Activated CD4-positive, alpha-beta T cell treated with anti-CD3 and anti-CD28 coated beads, Interleukin-10, Interleukin-2, amounts not matched to agents 100 ng/mL and 50 ng/mL, durations not matched to agents 16 hours and 8 hours (primary cell): ENCODE measurements at regions not wholly inside any gene's neighbourhood (a gene's known extent, or its start where the extent isn't known, plus 50 kb on each side); places are given as distances from the start of the nearest gene placed in this dataset.
A peak's percentile ranks its signal among the peaks of the same experiment; 100 is the strongest.

ENCODE experiments used
- DNase-seq: peaks from one replicate; pipeline ENCODE4 v3.0.0-alpha.2; 2020

GRCh38 chr18:77329651-77330050, 80.0 kb downstream of the GALR1 start:
- DNase-seq: no peak

DNA sequence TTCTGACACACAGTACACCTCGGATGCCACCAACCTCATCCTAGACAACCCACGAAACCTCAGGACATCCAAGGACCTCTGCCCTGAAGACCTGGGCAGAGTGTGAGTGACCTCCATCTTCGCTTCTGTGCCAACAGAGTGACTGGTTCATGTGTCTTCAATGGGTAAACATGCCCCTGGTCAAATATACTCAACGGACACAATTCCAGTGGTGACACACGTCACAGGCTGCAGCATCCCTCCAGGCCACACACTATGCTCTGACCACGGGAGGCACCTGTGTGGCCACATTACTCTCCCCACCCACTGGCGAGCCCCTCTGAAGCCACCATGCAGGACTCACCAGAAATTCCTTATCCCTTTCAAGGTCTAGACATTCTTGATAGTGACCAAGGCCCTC, 85.2 kb downstream of the GALR1 start:
- no peak for DNase-seq

DNA sequence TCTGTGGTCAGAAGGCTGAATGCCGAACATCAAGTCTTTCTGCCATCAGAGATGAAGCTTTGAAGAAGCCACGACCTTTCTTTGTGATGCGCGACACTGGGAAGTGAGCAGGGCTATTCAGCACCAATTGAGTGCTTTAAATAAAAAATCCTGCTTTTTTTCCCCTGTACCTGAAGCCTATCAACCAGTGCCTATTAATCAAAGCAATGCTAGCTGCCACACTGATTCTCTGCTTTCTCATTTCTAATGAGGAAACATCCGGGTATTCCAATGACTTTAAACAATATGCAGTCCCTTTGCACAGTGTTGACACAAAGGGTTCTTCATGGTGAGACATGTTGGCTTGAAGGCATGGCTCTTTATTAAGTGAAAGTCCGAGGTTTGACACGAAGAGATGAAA, 88.0 kb downstream of the GALR1 start:
- no peak for DNase-seq

DNA sequence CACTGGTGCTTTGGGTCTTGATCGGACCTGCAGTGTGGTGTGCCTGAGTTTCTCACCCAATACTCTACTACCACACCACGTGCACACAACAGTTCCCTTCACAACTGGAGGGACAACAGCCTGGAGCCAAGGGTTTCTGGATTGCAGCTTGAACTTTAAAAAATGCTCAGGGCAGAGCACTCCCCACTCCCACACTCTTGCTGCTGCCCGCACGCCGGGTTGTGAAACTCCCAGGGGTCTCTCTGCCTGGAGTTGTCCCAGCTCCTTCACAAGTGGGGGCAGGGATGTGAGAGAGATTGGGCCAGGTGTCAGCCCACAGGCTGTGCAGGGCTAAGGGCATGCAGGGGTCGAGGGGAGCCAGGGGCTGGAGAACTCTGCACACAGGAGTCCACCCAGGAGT, 89.4 kb downstream of the GALR1 start:
- no peak for DNase-seq

GRCh38 chr18:77339623-77340022, 90.0 kb downstream of the GALR1 start:
- no peak for DNase-seq

GRCh38 chr18:77340815-77341214, 91.2 kb downstream of the GALR1 start:
- DNase-seq: no peak

GRCh38 chr18:77341527-77342325, 92.1 kb downstream of the GALR1 start:
- DNase-seq: no peak

GRCh38 chr18:77342736-77343135, 93.1 kb downstream of the GALR1 start:
- DNase-seq: no peak

- no peak for DNase-seq
Observed at GRCh38 chr18:77343846-77344510, 94.3 kb downstream of the GALR1 start.

- no peak for DNase-seq
Observed at GRCh38 chr18:77344786-77345500, 95.3 kb downstream of the GALR1 start.

DNA sequence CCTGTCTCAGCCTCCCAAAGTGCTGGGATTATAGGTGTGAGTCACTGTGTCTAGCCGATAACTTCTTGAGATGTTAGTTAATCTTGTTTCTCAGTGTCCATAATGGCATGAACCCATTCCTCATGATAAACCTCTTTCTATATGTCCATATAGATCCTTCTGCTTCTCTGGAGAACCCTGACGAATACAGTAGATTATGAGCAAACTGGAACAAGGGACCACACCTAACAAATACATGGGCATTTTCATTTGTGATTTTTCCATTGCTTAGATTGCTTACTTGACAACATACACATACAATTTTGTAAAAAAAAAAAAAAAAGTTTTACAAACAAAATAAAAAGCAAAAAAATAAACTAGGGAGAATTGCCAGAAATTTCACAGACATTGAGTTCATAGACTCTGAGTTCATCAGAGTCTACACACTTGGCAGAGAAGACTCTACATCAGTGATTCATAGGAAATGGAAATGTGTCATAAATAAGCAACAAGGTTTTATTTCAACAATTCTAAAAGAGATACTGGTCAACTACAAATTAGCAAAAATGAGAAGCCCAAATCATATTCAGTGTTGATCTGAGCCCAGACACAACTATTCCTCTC, 96.7 kb downstream of the GALR1 start:
- no peak for DNase-seq

DNA sequence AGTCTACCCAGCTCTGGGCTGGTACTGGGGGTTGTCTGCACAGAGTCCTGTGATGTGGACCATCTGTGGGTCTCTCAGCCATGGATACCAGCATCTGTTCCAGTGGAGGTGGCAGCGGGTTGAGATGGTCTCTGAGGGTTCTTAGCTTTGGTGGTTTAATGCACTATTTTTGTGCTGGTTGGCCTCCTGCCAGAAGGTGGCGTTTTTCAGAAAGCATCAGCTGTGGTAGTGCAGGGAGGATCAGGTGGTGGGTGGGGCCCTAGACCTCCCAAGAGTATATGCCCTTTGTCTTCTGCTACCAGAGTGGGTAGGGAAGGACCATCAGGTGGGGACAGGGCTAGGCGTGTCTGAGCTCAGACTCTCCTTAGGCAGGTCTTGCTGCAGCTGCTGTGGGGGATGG, 103.7 kb downstream of the GALR1 start:
- DNase-seq: peak; percentile 3

GRCh38 chr18:77359561-77360314, 110.1 kb downstream of the GALR1 start:
- DNase-seq: no peak

DNA sequence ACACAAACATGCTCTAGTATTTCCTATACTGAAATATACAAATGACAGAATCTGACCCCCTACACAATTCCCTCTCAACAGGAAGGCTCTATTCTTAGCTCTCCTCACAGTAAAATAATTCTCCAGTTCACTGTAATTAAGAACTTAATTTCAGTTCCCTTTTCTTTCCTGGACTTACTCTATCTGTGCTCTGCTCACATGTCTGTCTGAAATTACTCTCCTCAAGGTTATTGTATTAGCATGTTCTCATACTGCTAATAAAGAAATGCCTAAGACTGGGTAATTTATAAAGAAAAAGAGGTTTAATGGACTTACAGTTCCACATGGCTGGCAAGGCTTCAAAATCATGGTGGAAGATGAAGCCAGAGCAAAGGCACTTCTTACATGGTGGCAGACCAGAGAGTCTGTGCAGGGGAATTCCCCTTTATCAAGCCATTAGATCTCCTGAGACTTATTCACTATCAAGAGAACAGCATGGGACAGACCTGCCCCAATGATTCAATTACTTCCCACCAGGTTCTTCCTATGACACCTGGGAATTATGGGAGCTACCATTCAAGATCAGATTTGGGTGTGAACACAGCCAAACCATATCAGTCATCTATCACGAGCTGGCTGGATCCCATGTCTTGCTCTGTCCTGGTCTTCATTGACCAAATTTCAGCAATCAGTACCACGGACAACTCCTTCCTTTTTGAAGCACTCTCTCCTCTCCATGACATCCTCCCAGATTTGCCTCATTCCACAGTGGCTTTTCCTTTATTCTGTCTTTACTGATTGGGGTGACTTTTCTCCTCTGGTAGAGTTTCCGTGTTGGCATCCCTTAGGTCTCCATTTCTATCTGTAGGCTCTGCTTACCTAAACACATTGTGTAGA, 110.9 kb downstream of the GALR1 start:
- no peak for DNase-seq

GRCh38 chr18:77361382-77361781, 111.7 kb downstream of the GALR1 start:
- no peak for DNase-seq

DNA sequence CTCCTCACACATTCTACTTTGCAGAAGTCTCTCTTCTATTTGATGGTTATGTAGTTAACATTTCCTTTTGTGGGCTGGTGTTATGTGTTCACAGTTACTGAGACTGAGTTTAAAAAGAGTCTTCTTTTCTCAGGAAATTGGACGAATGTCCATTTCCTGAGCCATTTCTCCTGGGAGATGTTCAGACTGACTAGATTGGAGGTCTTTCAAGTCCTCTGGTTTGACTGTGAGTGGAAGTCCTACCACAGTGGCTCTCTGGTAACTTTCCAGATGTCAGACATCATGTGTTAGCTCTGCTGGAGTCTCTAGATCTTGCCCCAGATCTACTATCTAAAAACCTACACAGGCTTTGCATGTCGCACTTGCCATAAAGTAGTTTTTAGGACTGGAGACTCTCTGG, 116.0 kb downstream of the GALR1 start:
- no peak for DNase-seq

DNA sequence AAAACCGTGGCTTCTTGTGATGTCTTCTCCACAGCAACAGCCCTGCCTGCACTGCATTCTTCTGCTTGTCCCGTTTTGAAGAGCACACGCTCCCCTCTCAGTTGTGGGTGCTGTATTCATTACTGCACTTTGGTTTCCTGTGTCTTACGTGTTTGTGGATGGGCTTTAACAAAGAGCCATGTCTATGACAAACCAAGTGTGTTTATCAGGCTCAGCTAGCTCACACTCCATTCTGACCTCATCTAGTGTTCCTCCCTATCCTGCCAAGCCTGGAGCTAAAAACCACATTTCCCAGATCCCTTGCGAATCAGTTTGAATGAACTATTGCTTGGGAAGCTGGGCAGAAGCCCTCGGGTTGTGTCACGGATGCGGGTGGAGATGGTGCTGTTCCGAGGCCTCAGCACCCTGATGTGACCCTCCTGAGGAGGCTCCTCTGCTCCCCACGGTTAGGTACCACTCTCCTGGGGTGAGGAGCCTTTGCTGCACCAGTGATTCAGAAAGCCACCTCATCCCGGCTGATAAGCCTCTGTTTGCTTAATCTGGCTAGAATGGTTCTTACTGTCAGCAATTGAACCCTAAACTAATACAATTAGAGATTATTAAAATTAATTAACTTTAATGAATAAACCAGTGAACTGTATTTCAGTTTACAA, 116.5 kb downstream of the GALR1 start:
- DNase-seq: no peak

GRCh38 chr18:77366720-77367641, 117.3 kb downstream of the GALR1 start:
- DNase-seq: no peak

DNA sequence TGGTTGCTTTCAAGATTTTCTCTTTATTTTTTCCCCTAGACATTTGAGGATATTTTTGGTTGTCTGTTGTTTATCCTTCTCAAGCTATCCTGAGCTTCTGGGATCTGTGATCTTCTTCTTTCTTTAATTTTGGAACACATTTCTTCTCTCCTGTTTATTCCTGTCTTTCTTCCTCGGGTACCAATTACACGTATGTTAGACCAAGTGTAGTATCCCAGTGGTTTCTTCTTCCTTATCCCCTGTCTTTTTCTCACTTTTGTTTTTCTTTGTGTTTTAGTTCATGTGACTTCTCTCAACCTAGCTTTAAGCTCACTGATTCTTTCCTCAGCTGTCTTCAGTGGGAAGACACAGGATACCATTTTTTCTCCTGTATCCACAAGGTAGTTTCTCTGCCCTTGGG, 120.0 kb downstream of the GALR1 start:
- DNase-seq: no peak
